ENCODE measurements at regions not wholly inside any gene's neighbourhood (a gene's known extent, or its start where the extent isn't known, plus 50 kb on each side); places are given as distances from the start of the nearest gene placed in this dataset.

GRCh38 chr7:41796331-41796730 is 93.4 kb upstream of the INHBA start:
- Histone ChIP-seq H3K27ac (ENCODE audit: low read depth in 1 of 2, low read length in 2 of 2) (no peak overlapping the region), H3K9ac (ENCODE audit: low read depth in 1 of 2, low read length in 2 of 2) (no peak overlapping the region), H3K4me3 (ENCODE audit: low read depth in 1 of 3, low read length in 3 of 3) (no peak overlapping the region), H3K4me1 (ENCODE audit: control insufficient read depth in 4 of 4, insufficient read depth in 4 of 4, low read length in 3 of 4) (no peaks in the 10 kb centered on the region), H3K27me3 (ENCODE audit: control insufficient read depth in 4 of 4, insufficient read depth in 4 of 4, low read length in 3 of 4) (peaks cover 0 to 3% (median 0%) of the 10 kb centered on the region in 4 donors), H3K9me3 (ENCODE audit: control insufficient read depth in 4 of 4, low read length in 3 of 4) (no peaks in the 10 kb centered on the region), H3K36me3 (ENCODE audit: control insufficient read depth in 4 of 4, insufficient read depth in 3 of 4, low read depth in 1 of 4, low read length in 3 of 4) (no peaks in the 10 kb centered on the region)
- no peak for DNase-seq (ENCODE audit: low spot score)
- no peak for TF ChIP-seq REST (IDR thresholded peaks at IDR 0.05)
- TF ChIP-seq RXRA (IDR thresholded peaks at IDR 0.05): no peak
- no peak for TF ChIP-seq MAX (IDR thresholded peaks at IDR 0.05)
- no peak for TF ChIP-seq HNF4A (conservative IDR thresholded peaks at IDR 0.05)
- TF ChIP-seq ZBTB33 (IDR thresholded peaks at IDR 0.05): no peak
- no peak for TF ChIP-seq CTCF (IDR thresholded peaks at IDR 0.05; ENCODE audit: low read depth, low read length, missing input control)
- no peak for TF ChIP-seq RAD21 (IDR thresholded peaks at IDR 0.05)
- no peak for TF ChIP-seq TAF1 (conservative IDR thresholded peaks at IDR 0.05)
- no peak for TF ChIP-seq NR2F2 (IDR thresholded peaks at IDR 0.05)
- no peak for TF ChIP-seq HNF4G (IDR thresholded peaks at IDR 0.05)
- no peak for TF ChIP-seq EGR1 (IDR thresholded peaks at IDR 0.05; ENCODE audit: low read depth in 2 of 2)
- TF ChIP-seq YY1 (IDR thresholded peaks at IDR 0.05): no peak
- no peak for TF ChIP-seq SP1 (IDR thresholded peaks at IDR 0.05)
- TF ChIP-seq FOXA1 (IDR thresholded peaks at IDR 0.05): no peak
- TF ChIP-seq GABPA (IDR thresholded peaks at IDR 0.05 in 1 of 2, conservative IDR thresholded peaks at IDR 0.05 in 1 of 2): no peak
- no peak for TF ChIP-seq ATF3 (IDR thresholded peaks at IDR 0.05)

- no peak overlapping the region for H3K9ac ChIP-seq (ENCODE audit: low read depth in 1 of 2, low read length in 2 of 2)
- 79% methylated on average over 6 of the region's 6 CpGs for WGBS
- DNase-seq (ENCODE audit: low spot score): no peak
- H3K27me3 ChIP-seq (ENCODE audit: control insufficient read depth in 4 of 4, insufficient read depth in 4 of 4, low read length in 3 of 4): peaks cover 0 to 3% (median 0%) of the 10 kb centered on the region in 4 donors
- H3K9me3 ChIP-seq (ENCODE audit: control insufficient read depth in 4 of 4, low read length in 3 of 4): no peaks in the 10 kb centered on the region
- no peak overlapping the region for H3K27ac ChIP-seq (ENCODE audit: low read depth in 1 of 2, low read length in 2 of 2)
- H3K4me3 ChIP-seq (ENCODE audit: low read depth in 1 of 3, low read length in 3 of 3): no peak overlapping the region
- TF ChIP-seq RXRA (IDR thresholded peaks at IDR 0.05) (no peak), HNF4A (conservative IDR thresholded peaks at IDR 0.05) (no peak), SP1 (IDR thresholded peaks at IDR 0.05) (no peak), ZBTB33 (IDR thresholded peaks at IDR 0.05) (no peak), JUND (IDR thresholded peaks at IDR 0.05) (no peak), RAD21 (IDR thresholded peaks at IDR 0.05) (no peak), GABPA (IDR thresholded peaks at IDR 0.05 in 1 of 2, conservative IDR thresholded peaks at IDR 0.05 in 1 of 2) (no peak), TAF1 (conservative IDR thresholded peaks at IDR 0.05) (no peak), FOXA2 (IDR thresholded peaks at IDR 0.05) (no peak)
- no peaks in the 10 kb centered on the region for H3K4me1 ChIP-seq (ENCODE audit: control insufficient read depth in 4 of 4, insufficient read depth in 4 of 4, low read length in 3 of 4)
- no peaks in the 10 kb centered on the region for H3K36me3 ChIP-seq (ENCODE audit: control insufficient read depth in 4 of 4, insufficient read depth in 3 of 4, low read depth in 1 of 4, low read length in 3 of 4)
Observed at GRCh38 chr7:41795276-41795833, 92.5 kb upstream of the INHBA start.
